Mammary epithelial cell (primary cell): ENCODE measurements at regions not wholly inside any gene's neighbourhood (a gene's known extent, or its start where the extent isn't known, plus 50 kb on each side); places are given as distances from the start of the nearest gene placed in this dataset.

Experiments
- EZH2 ChIP-seq: IDR thresholded peaks from 2 replicates; pipeline ENCODE4 v1.6.1; 2012; ENCODE audit warnings: low read length, inconsistent platforms, borderline replicate concordance
- TF ChIP-seq, protein P1 (sequence below), 2 donors: IDR thresholded peaks in 1 of 2; conservative IDR thresholded peaks in 1 of 2; 2 replicates each; pipeline ENCODE4 v1.5.1; 2011 to 2012; ENCODE audit warnings: inconsistent platforms in 2 of 2, low read length in 2 of 2, mild to moderate bottlenecking in 2 of 2, control low read depth in 1 of 2, low read depth in 1 of 2; ENCODE audit not compliant: insufficient read depth in 1 of 2; ENCODE audit errors: extremely low read depth in 1 of 2

DNA sequence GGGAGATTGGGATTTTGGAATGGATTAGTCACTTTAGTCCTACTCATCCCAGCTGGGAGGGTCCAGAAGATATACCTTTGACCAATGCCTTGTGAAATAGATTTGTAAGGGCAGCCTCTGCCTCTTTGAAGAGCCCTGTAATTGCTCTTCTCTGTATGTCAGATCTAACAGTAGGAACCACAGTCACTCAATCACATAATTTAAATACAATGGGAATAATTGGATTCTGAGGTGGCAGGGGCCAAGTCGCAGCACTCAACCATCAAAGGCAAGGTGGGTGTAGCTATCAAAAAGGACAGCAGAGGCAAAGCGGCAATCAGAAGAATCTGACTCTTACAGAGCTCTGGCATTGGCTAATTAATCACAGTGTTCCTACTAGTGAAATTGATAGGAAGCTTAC is 650.9 kb upstream of the ANKRD30A start:
- no peak for TF ChIP-seq EZH2
- TF ChIP-seq, protein P1, sequence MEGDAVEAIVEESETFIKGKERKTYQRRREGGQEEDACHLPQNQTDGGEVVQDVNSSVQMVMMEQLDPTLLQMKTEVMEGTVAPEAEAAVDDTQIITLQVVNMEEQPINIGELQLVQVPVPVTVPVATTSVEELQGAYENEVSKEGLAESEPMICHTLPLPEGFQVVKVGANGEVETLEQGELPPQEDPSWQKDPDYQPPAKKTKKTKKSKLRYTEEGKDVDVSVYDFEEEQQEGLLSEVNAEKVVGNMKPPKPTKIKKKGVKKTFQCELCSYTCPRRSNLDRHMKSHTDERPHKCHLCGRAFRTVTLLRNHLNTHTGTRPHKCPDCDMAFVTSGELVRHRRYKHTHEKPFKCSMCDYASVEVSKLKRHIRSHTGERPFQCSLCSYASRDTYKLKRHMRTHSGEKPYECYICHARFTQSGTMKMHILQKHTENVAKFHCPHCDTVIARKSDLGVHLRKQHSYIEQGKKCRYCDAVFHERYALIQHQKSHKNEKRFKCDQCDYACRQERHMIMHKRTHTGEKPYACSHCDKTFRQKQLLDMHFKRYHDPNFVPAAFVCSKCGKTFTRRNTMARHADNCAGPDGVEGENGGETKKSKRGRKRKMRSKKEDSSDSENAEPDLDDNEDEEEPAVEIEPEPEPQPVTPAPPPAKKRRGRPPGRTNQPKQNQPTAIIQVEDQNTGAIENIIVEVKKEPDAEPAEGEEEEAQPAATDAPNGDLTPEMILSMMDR (conservative IDR thresholded peaks at IDR 0.05 in 1 of 2, IDR thresholded peaks at IDR 0.05 in 1 of 2; ENCODE audit: extremely low read depth in 1 of 2, insufficient read depth in 1 of 2, low read depth in 1 of 2, low read length in 2 of 2) = no peak
